Lung (tissue), 11 donors: ENCODE measurements at regions not wholly inside any gene's neighbourhood (a gene's known extent, or its start where the extent isn't known, plus 50 kb on each side); places are given as distances from the start of the nearest gene placed in this dataset.

Experiments used
- ATAC-seq: fragments of 200-7000 bp; cut with Tn5 transposase; one replicate; pipeline ENCODE4 v1.9.1; 2020; ENCODE audit warnings: moderate number of reproducible peaks; ENCODE audit not compliant: insufficient read depth, low FRiP score
- DNase-seq, 3 donors: peaks; one replicate each; pipeline ENCODE4 v3.0.0-alpha.2; 2013 to 2017
- H3K27ac ChIP-seq, 2 donors: one replicate each; pipeline ENCODE4 v1.5.1; 2013; ENCODE audit warnings: mild to moderate bottlenecking in 2 of 2, moderate library complexity in 2 of 2, control low read depth in 1 of 2, inconsistent platforms in 1 of 2, low read depth in 1 of 2, low read length in 1 of 2
- H3K27me3 ChIP-seq, 3 donors: one replicate each; pipeline ENCODE4 v1.5.1; 2013; ENCODE audit warnings: low read length in 2 of 3; ENCODE audit not compliant: control insufficient read depth in 3 of 3, insufficient read depth in 3 of 3
- H3K36me3 ChIP-seq, 4 donors: one replicate each; pipeline ENCODE4 v1.5.1; 2013; ENCODE audit warnings: low read length in 4 of 4, mild to moderate bottlenecking in 1 of 4, moderate library complexity in 1 of 4; ENCODE audit not compliant: control insufficient read depth in 4 of 4, insufficient read depth in 4 of 4
- H3K4me1 ChIP-seq, 5 donors: one replicate each; pipeline ENCODE4 v1.5.1; 2013; ENCODE audit warnings: low read length in 5 of 5, mild to moderate bottlenecking in 2 of 5, moderate library complexity in 1 of 5; ENCODE audit not compliant: control insufficient read depth in 5 of 5, insufficient read depth in 5 of 5
- H3K4me3 ChIP-seq: one replicate; pipeline ENCODE4 v1.5.1; 2013; ENCODE audit warnings: mild to moderate bottlenecking, control low read depth, moderate library complexity
- H3K9ac ChIP-seq, 2 donors: one replicate each; pipeline ENCODE4 v1.5.1; 2013; ENCODE audit warnings: low read length in 2 of 2, control low read depth in 1 of 2; ENCODE audit not compliant: insufficient read depth in 1 of 2
- H3K9me3 ChIP-seq, 4 donors: one replicate each; pipeline ENCODE4 v1.5.1; 2013; ENCODE audit warnings: low read length in 3 of 4, mild to moderate bottlenecking in 1 of 4, moderate library complexity in 1 of 4; ENCODE audit not compliant: control insufficient read depth in 4 of 4, insufficient read depth in 3 of 4
- WGBS, 2 donors: extraction: QIAGEN DNeasy Blood & Tissue Kit; methylation state at CpG; one replicate each; pipeline ENCODE4 v1.1.7; 2013; 5-methylcytosine and 5-hydroxymethylcytosine counted together
- TF ChIP-seq, protein P1 (sequence below): IDR thresholded peaks from 2 replicates; pipeline ENCODE4 v1.5.1; 2012; ENCODE audit warnings: mild to moderate bottlenecking; ENCODE audit errors: control extremely low read depth, extremely low read depth
- donor health status: control.
- donor health status: control.
- donor health status: Bipolar disorder and iron deficiency.
- donor health status: healthy.
- donor health status: DM: yes; HTN: yes; CAD: no.

DNA sequence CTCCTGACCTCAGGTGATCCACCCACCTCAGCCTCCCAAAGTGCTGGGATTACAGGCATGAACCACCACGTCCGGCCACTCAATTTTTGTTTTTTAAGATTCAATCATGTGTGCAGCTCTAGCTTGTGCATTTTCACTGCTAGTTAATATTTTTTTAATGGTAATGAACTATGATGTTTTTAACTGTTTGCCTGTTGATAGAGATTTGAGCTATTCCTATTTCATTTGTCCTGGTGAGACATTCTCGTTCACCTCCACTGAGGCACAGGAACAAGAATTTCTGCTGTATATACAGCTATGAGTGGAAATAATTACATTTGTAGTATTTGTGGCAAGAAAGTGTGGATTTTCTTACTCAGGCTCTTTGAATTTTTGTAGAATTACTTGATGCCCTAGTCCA is 137.7 kb upstream of the MYOCD start:
- Histone ChIP-seq H3K27ac (no peak overlapping the region), H3K9ac (no peak overlapping the region), H3K4me3 (no peak overlapping the region), H3K4me1 (peaks cover 0 to 3% (median 0%) of the 10 kb centered on the region in 5 donors), H3K9me3 (no peaks in the 10 kb centered on the region), H3K27me3 (peaks cover 0 to 31% (median 0%) of the 10 kb centered on the region in 3 donors), H3K36me3 (no peaks in the 10 kb centered on the region)
- DNase-seq (no peak), ATAC-seq (no peak)
- 91 to 93% methylated on average over 3 of the region's 3 CpGs for WGBS, 2 donors
- TF ChIP-seq, protein P1, sequence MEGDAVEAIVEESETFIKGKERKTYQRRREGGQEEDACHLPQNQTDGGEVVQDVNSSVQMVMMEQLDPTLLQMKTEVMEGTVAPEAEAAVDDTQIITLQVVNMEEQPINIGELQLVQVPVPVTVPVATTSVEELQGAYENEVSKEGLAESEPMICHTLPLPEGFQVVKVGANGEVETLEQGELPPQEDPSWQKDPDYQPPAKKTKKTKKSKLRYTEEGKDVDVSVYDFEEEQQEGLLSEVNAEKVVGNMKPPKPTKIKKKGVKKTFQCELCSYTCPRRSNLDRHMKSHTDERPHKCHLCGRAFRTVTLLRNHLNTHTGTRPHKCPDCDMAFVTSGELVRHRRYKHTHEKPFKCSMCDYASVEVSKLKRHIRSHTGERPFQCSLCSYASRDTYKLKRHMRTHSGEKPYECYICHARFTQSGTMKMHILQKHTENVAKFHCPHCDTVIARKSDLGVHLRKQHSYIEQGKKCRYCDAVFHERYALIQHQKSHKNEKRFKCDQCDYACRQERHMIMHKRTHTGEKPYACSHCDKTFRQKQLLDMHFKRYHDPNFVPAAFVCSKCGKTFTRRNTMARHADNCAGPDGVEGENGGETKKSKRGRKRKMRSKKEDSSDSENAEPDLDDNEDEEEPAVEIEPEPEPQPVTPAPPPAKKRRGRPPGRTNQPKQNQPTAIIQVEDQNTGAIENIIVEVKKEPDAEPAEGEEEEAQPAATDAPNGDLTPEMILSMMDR, result no peak

DNA sequence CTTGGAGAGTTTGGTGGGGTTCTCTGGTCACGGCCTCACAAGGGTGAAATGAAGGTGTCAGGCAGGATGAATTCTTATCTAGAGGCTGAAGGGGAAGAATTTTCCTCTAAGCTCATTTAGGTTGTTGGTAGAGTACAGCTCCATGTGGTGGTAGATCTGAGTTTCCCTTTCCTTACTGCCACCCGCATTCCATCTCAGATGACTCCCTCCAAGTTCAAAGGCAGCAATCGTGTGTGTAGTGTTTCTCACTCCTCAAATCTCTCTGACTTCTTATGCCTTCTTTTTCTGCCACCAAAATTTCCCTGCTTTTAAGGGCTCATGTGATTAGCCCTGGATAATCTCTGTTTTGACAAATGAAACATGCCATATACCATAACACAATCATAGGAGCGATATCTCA is 135.5 kb upstream of the MYOCD start:
- 79 to 92% methylated on average over 4 of the region's 4 CpGs for WGBS, 2 donors
- H3K27me3 ChIP-seq, result peaks cover 0 to 38% (median 0%) of the 10 kb centered on the region in 3 donors

DNA sequence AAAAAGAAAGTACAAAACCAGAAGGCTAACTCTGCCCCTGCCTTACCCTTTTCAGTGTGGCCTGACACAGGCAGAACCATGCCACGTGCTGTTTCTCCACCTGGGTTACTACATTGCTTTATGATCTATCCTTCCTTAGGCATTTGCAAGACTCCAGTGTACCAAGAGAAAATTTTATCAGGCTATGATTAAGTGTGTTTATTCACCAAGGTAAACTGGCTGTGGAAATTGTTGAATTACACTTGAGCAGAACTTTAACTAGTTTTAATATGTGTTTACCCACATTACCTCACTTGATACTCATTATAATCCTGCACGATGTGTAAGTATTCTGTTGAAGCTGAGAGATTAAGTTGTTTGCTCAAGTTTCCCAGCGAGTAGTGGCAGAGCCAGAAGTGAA is 129.7 kb upstream of the MYOCD start:
- no peak overlapping the region for H3K4me3 ChIP-seq
- no peak overlapping the region for H3K9ac ChIP-seq
- peaks cover 0 to 41% (median 0%) of the 10 kb centered on the region in 3 donors for H3K27me3 ChIP-seq
- peak in 2 of 3 donors; percentile 42 to 64 for DNase-seq
- H3K9me3 ChIP-seq, result no peaks in the 10 kb centered on the region
- H3K27ac ChIP-seq, result no peak overlapping the region
- TF ChIP-seq, protein P1, result no peak
- WGBS, 2 donors, result 63 to 84% methylated on average over 3 of the region's 3 CpGs
- peaks cover 0 to 5% (median 0%) of the 10 kb centered on the region in 5 donors for H3K4me1 ChIP-seq
- H3K36me3 ChIP-seq, result no peaks in the 10 kb centered on the region
- ATAC-seq, result peak; percentile 41

More for the DNA sequence above, 135.5 kb upstream of the MYOCD start:
- Histone ChIP-seq H3K36me3 (no peaks in the 10 kb centered on the region), H3K27ac (no peak overlapping the region), H3K4me1 (no peaks in the 10 kb centered on the region), H3K4me3 (no peak overlapping the region), H3K9me3 (no peaks in the 10 kb centered on the region), H3K9ac (no peak overlapping the region)
- DNase-seq (no peak), ATAC-seq (no peak)
- TF ChIP-seq, protein P1, result no peak

DNA sequence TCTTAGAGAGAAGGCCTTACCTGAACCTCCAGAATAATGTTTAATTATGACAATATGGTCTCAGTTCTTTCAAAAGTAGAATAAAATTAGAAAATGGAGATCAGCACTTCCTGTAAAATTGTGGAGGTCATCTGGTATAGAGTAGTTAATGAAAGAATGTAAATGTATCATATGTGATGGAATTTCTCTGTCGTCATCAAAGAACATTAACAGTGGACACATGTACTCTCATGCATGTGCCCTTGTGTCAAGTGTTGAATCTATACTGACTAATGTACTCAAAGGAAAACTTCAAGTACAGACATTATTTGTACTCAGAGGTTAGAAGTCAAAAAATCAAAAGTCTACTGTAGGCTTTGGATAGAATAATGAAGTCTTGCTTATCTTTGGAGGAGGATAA is 129.2 kb upstream of the MYOCD start:
- ATAC-seq, result no peak
- no peak overlapping the region for H3K4me3 ChIP-seq
- H3K27me3 ChIP-seq, result peaks cover 0 to 40% (median 0%) of the 10 kb centered on the region in 3 donors
- peaks cover 0 to 5% (median 0%) of the 10 kb centered on the region in 5 donors for H3K4me1 ChIP-seq
- no peaks in the 10 kb centered on the region for H3K9me3 ChIP-seq
- no peak overlapping the region for H3K27ac ChIP-seq
- no peak overlapping the region for H3K9ac ChIP-seq
- WGBS, 2 donors, result 63 to 90% methylated on average over 1 of the region's 1 CpG
- H3K36me3 ChIP-seq, result no peaks in the 10 kb centered on the region
- peak in 1 of 3 donors; percentile 9 for DNase-seq
- TF ChIP-seq, protein P1, result no peak
